ENCODE measurements at regions not wholly inside any gene's neighbourhood (a gene's known extent, or its start where the extent isn't known, plus 50 kb on each side); places are given as distances from the start of the nearest gene placed in this dataset.

- Histone ChIP-seq H3K9me3 (peaks cover 5% of the 10 kb centered on the region), H3K4me3 (no peak overlapping the region), H3K4me1 (no peaks in the 10 kb centered on the region), H3K36me3 (no peaks in the 10 kb centered on the region), H3K27me3 (ENCODE audit: low read depth) (no peaks in the 10 kb centered on the region), H3K27ac (no peak overlapping the region)
- ATAC-seq = no peak
- intact Hi-C loops (cut with DNase I) = no loop called here
- TF ChIP-seq, protein P1, sequence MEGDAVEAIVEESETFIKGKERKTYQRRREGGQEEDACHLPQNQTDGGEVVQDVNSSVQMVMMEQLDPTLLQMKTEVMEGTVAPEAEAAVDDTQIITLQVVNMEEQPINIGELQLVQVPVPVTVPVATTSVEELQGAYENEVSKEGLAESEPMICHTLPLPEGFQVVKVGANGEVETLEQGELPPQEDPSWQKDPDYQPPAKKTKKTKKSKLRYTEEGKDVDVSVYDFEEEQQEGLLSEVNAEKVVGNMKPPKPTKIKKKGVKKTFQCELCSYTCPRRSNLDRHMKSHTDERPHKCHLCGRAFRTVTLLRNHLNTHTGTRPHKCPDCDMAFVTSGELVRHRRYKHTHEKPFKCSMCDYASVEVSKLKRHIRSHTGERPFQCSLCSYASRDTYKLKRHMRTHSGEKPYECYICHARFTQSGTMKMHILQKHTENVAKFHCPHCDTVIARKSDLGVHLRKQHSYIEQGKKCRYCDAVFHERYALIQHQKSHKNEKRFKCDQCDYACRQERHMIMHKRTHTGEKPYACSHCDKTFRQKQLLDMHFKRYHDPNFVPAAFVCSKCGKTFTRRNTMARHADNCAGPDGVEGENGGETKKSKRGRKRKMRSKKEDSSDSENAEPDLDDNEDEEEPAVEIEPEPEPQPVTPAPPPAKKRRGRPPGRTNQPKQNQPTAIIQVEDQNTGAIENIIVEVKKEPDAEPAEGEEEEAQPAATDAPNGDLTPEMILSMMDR (IDR thresholded peaks at IDR 0.05) = no peak
- DNase-seq = no peak
Observed at GRCh38 chr4:38464328-38464727, 199.7 kb upstream of the KLF3 start.

DNA sequence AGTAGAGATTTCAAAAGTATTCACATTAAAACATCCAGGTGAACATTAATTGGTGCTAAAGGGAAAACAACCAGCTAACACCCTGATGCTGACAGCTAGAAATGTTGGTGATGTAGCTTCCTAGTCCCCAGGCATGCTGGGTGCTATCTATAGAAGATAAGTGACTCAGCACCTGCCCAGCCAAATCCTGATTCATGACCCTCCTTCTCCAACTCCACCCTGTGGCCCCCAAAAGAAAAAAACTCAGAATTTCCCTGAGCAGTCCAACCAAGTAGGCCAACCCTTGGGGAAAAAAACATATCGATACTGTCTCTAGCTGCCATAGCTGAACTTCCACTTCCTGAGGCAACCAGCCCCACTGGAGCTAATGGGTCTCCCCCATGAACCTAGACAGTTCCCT lies 197.6 kb upstream of the KLF3 start:
- no peaks in the 10 kb centered on the region for H3K27me3 ChIP-seq (ENCODE audit: low read depth)
- no peak overlapping the region for H3K4me3 ChIP-seq
- no peaks in the 10 kb centered on the region for H3K4me1 ChIP-seq
- no peaks in the 10 kb centered on the region for H3K36me3 ChIP-seq
- intact Hi-C loops (cut with DNase I) = no loop called here
- TF ChIP-seq, protein P1 (IDR thresholded peaks at IDR 0.05) = no peak
- no peak for DNase-seq
- ATAC-seq = no peak
- no peak overlapping the region for H3K27ac ChIP-seq
- peaks cover 5% of the 10 kb centered on the region for H3K9me3 ChIP-seq

GRCh38 chr4:38467296-38467695 lies 196.7 kb upstream of the KLF3 start:
- DNase-seq = no peak
- Histone ChIP-seq H3K9me3 (peaks cover 5% of the 10 kb centered on the region), H3K27ac (no peak overlapping the region), H3K4me1 (no peaks in the 10 kb centered on the region), H3K27me3 (ENCODE audit: low read depth) (no peaks in the 10 kb centered on the region), H3K4me3 (no peak overlapping the region), H3K36me3 (no peaks in the 10 kb centered on the region)
- intact Hi-C loops (cut with DNase I) = no loop called here
- no peak for ATAC-seq
- TF ChIP-seq, protein P1 (IDR thresholded peaks at IDR 0.05) = no peak

GRCh38 chr4:38468339-38468866 lies 195.6 kb upstream of the KLF3 start:
- intact Hi-C loops (cut with DNase I) = no loop called here
- no peaks in the 10 kb centered on the region for H3K36me3 ChIP-seq
- no peak overlapping the region for H3K4me3 ChIP-seq
- TF ChIP-seq, protein P1 (IDR thresholded peaks at IDR 0.05) = no peak
- no peak for DNase-seq
- peaks cover 5% of the 10 kb centered on the region for H3K9me3 ChIP-seq
- H3K4me1 ChIP-seq = no peaks in the 10 kb centered on the region
- H3K27me3 ChIP-seq (ENCODE audit: low read depth) = no peaks in the 10 kb centered on the region
- no peak for ATAC-seq
- no peak overlapping the region for H3K27ac ChIP-seq

DNA sequence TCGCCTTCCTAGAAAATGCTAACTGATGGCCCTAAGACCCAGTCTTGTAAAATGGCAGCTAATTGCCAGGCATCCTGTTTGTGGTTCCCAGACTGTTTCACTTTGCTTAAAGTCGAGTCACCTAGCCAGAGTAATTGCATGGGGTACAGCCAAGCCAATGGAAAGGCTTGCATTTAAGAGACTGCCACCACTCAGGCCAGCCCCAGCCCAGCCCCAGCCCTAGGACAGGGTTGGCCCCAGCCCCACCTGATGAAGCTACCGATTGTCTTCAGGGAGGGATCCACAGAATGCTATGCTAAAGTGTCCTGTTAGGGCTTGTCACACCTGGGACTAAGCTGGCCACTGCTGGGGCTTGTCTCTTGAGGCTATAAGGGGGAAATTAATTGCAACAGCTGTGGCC lies 194.6 kb upstream of the KLF3 start:
- TF ChIP-seq, protein P1 (IDR thresholded peaks at IDR 0.05) = no peak
- intact Hi-C loops (cut with DNase I) = no loop called here
- Histone ChIP-seq H3K4me3 (no peak overlapping the region), H3K27ac (no peak overlapping the region), H3K4me1 (no peaks in the 10 kb centered on the region), H3K36me3 (no peaks in the 10 kb centered on the region), H3K27me3 (ENCODE audit: low read depth) (no peaks in the 10 kb centered on the region), H3K9me3 (peaks cover 5% of the 10 kb centered on the region)
- no peak for ATAC-seq
- no peak for DNase-seq

All from lower lobe of right lung (tissue), 2 donors.